ENCODE measurements at regions not wholly inside any gene's neighbourhood (a gene's known extent, or its start where the extent isn't known, plus 50 kb on each side); places are given as distances from the start of the nearest gene placed in this dataset.
A peak's percentile ranks its signal among the peaks of the same experiment; 100 is the strongest.

DNA sequence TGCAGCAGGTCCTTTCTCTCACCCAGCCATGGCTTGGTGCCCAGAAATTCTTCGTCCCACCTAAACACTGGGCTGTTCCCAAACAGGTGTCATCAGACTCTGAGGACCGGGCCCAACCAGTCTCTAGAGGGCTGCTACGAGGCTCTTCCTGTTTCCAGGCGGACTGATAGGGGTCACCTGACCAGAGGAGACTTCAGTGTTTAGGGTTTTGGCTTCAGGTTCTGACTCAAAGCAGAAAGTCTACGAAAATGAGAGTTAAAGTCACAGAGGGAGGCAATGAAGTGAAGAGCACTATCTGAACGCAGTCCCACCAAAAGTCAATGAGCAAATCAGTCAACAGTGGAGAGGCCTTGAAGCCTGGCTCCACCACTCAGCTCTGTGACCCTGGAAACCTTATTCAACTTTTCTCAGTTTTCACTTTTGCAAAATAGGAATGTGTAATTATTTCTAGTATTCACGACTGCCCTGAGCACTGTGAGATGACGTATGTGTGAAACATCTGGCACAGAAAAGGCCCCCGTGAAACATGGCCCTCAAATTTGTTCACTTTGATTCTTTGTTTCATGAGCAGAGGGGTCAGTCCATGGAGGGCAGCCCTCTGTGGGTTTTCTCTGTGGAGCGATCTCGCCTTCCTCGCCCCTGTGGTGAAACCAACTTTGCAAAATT lies 189.9 kb upstream of the PDE1C start:
- TF ChIP-seq, protein P1, sequence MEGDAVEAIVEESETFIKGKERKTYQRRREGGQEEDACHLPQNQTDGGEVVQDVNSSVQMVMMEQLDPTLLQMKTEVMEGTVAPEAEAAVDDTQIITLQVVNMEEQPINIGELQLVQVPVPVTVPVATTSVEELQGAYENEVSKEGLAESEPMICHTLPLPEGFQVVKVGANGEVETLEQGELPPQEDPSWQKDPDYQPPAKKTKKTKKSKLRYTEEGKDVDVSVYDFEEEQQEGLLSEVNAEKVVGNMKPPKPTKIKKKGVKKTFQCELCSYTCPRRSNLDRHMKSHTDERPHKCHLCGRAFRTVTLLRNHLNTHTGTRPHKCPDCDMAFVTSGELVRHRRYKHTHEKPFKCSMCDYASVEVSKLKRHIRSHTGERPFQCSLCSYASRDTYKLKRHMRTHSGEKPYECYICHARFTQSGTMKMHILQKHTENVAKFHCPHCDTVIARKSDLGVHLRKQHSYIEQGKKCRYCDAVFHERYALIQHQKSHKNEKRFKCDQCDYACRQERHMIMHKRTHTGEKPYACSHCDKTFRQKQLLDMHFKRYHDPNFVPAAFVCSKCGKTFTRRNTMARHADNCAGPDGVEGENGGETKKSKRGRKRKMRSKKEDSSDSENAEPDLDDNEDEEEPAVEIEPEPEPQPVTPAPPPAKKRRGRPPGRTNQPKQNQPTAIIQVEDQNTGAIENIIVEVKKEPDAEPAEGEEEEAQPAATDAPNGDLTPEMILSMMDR (IDR thresholded peaks at IDR 0.05; ENCODE audit: low read depth, low read length, missing control alignments) = no peak
- DNase-seq (ENCODE audit: low read depth) = peak; percentile 66
- H3K4me3 ChIP-seq (ENCODE audit: low read depth, low read length) = no peak overlapping the region

DNA sequence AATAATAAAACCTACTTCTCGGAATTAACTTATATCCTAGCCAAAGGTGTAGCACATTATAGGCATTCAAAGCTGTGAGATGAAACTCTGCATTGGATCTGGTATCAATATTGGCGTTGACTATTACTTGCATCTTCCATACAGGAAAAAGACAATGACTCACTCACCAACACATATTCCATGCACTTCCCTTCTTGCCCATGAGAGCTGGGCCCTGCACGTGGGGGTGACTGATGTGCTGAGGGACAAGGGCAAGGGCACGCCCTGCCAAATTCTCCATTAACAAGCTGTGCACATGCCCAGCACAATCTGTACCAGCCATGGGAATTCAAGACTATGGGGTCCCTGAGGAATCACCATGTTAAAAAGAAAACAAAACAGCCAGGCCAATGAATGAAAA lies 188.1 kb upstream of the PDE1C start:
- TF ChIP-seq, protein P1 (IDR thresholded peaks at IDR 0.05; ENCODE audit: low read depth, low read length, missing control alignments) = no peak
- no peak for DNase-seq (ENCODE audit: low read depth)

DNA sequence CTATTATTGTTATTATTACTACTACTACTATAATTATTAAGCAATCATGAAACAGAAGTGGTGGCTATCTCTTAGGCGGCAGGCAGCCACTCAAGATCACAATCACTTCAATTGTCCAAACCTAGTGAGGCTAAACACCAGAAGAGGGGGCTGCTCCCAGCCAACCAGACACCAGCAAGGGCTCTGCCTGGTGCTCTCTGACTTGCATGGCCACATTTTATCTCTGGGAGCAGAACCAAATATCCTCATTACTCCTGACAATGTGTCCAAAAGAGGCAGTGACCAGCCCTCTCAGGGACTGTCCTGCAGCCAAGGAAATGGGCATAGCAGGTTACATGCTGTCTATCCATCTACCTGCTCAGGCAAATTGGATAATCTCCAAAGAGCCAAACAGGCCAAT lies 187.4 kb upstream of the PDE1C start:
- DNase-seq (ENCODE audit: low read depth) = no peak
- TF ChIP-seq, protein P1 (IDR thresholded peaks at IDR 0.05; ENCODE audit: low read depth, low read length, missing control alignments) = no peak
- H3K4me3 ChIP-seq (ENCODE audit: low read depth, low read length) = no peak overlapping the region

More for the DNA sequence above, 188.1 kb upstream of the PDE1C start:
- no peak overlapping the region for H3K4me3 ChIP-seq (ENCODE audit: low read depth, low read length)

DNA sequence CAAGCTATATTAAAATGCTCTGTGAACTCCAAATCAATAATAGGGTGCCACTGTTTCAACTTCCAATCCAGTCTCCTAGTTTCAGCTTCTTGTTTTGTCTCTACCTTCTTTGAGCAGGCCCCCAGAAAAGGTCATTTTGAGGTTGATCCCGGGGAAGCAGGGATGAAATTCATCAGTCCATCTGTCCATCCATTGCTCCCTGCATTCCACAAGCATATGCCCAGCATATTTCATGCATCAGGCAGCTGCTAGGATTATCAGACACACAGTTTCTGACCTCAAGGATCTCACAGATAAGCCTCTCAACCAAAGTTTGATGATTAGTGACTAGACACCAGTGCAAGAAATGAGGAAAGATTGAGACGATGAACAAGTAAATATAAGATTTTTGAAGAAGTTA lies 186.6 kb upstream of the PDE1C start:
- DNase-seq (ENCODE audit: low read depth) = no peak
- no peak overlapping the region for H3K4me3 ChIP-seq (ENCODE audit: low read depth, low read length)
- TF ChIP-seq, protein P1 (IDR thresholded peaks at IDR 0.05; ENCODE audit: low read depth, low read length, missing control alignments) = no peak

DNA sequence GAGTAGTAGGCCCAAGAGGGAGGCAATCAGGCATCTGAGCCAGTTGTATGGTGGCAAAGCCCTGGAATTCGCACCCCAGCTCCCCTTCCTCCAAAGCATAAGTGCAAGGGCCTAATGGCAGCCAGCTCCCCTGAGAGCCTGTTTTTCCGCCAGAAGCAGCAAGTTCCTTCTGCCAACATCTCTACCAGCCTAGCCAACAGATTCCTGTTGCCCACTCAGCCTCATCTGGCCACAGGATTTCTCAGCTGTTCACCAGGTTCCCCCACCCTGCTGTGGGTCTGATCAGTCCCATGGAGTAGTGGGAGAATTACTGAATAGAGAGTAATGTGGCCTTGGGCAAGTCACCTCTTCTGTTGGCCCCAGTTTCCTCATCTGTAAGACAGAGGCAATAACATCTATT lies 186.2 kb upstream of the PDE1C start:
- DNase-seq (ENCODE audit: low read depth) = no peak
- TF ChIP-seq, protein P1 (IDR thresholded peaks at IDR 0.05; ENCODE audit: low read depth, low read length, missing control alignments) = no peak

DNA sequence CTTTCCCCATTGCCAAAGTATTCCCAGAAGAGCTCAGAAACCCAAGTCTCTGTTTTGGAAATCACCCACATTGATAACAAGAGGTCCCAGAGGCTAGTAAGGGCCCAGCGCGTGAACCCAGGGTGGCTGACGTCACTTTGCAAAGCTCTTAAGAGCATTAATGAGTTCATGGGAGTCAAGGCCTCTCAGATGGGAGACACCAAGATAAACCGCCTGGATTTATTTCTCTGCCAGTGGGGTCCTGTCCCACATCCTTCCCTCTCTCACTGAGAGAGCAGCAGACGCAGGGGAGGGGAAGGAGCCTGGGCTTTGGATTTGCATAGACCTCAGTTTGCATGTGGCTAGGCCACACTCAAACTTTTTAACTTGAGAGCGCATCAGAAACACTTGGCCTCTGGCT lies 184.8 kb upstream of the PDE1C start:
- TF ChIP-seq, protein P1 (IDR thresholded peaks at IDR 0.05; ENCODE audit: low read depth, low read length, missing control alignments) = no peak
- no peak overlapping the region for H3K4me3 ChIP-seq (ENCODE audit: low read depth, low read length)
- DNase-seq (ENCODE audit: low read depth) = no peak

More for the DNA sequence above, 186.2 kb upstream of the PDE1C start:
- no peak overlapping the region for H3K4me3 ChIP-seq (ENCODE audit: low read depth, low read length)

DNA sequence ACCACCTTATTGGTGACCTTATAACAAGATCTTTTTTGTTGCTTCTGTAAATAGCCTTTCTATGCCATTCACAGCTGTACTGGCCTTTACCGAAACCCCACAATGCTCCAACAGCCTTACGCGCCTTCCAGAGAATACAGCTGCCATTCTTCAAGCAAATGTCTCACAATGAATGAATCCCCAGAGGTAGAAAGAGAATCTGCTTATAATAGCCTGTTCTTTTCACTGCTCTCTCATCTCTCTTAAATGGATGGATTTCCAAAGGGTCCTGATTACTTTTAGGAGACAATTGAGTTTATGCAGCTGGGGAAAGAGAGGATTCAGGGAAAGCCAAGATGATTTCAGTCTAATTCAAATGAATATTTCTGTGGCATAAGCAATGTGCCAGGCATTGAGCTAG lies 183.1 kb upstream of the PDE1C start:
- H3K4me3 ChIP-seq (ENCODE audit: low read depth, low read length) = no peak overlapping the region
- DNase-seq (ENCODE audit: low read depth) = no peak
- TF ChIP-seq, protein P1 (IDR thresholded peaks at IDR 0.05; ENCODE audit: low read depth, low read length, missing control alignments) = no peak

Measured in GM12864 (cell line).